ENCODE measurements at regions not wholly inside any gene's neighbourhood (a gene's known extent, or its start where the extent isn't known, plus 50 kb on each side); places are given as distances from the start of the nearest gene placed in this dataset.

- TF ChIP-seq GATA2 (IDR thresholded peaks at IDR 0.05; ENCODE audit: low read depth, low read length) (no peak), GATA3 (IDR thresholded peaks at IDR 0.05; ENCODE audit: low read depth, low read length) (no peak)
Measured at GRCh38 chr9:115395511-115396021, 277.6 kb upstream of the TNC start.

All from SH-SY5Y (cell line).